ENCODE measurements at regions not wholly inside any gene's neighbourhood (a gene's known extent, or its start where the extent isn't known, plus 50 kb on each side); places are given as distances from the start of the nearest gene placed in this dataset.
"Not testable (repeated sequence)": the region's sequence is repeated elsewhere in the genome, so short reads cannot be mapped to it uniquely, and the experiment has no call there.

DNA sequence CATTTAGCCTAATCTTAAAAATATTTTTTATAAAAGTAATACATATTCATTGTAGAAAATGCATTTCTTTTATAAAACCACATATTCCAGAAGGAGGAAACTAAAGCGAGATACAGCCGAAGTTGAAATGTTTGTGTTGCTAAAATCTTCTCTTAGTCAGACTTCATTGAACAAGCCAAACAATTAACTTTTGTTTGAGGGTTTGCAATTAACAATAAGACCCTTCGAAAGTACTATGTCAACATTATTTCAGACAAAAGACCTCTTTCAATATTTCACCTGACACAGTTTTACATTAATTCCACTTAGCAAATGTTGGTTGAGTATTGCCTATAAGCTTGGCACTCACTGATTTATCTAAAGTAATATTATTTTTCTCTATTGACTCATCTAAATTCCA, 354.0 kb upstream of the ADAMTS5 start:
- DNase-seq (ENCODE audit: low read depth) = no peak
- no peak for TF ChIP-seq MAX (IDR thresholded peaks at IDR 0.05; ENCODE audit: low read depth, low read length)
- TF ChIP-seq, protein P1, sequence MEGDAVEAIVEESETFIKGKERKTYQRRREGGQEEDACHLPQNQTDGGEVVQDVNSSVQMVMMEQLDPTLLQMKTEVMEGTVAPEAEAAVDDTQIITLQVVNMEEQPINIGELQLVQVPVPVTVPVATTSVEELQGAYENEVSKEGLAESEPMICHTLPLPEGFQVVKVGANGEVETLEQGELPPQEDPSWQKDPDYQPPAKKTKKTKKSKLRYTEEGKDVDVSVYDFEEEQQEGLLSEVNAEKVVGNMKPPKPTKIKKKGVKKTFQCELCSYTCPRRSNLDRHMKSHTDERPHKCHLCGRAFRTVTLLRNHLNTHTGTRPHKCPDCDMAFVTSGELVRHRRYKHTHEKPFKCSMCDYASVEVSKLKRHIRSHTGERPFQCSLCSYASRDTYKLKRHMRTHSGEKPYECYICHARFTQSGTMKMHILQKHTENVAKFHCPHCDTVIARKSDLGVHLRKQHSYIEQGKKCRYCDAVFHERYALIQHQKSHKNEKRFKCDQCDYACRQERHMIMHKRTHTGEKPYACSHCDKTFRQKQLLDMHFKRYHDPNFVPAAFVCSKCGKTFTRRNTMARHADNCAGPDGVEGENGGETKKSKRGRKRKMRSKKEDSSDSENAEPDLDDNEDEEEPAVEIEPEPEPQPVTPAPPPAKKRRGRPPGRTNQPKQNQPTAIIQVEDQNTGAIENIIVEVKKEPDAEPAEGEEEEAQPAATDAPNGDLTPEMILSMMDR (IDR thresholded peaks at IDR 0.05; ENCODE audit: low read depth, low read length) = no peak
- no peak for TF ChIP-seq POLR2A (IDR thresholded peaks at IDR 0.05; ENCODE audit: extremely low read depth, insufficient read length)
- no peak for TF ChIP-seq MYC (IDR thresholded peaks at IDR 0.05; ENCODE audit: low read depth, low read length)
- no peak overlapping the region for H3K4me3 ChIP-seq (ENCODE audit: low read depth, low read length)

- not testable (repeated sequence) for DNase-seq (ENCODE audit: low read depth); H3K4me3 ChIP-seq (ENCODE audit: low read depth, low read length)
Measured at GRCh38 chr21:27317601-27318000, 350.7 kb upstream of the ADAMTS5 start.

DNA sequence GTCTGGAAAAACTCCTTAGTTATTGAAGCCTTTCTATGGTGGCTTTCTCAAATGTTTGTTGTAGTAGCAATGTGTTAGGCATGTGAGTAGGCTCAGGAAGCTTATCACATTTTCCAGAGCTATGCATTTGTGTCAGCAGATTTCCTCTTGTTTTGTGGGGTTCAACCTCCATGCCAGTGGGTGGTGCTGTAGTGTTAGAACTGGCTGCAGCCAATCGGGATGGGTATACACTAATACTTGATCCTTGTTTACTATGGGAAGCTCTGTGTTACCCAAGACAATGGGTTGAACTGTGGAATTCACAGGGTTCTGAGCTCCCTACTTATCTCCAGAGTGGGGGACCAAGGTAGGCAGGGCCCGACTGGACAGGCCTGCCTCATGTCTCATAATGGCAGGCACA, 348.5 kb upstream of the ADAMTS5 start:
- no peak overlapping the region for H3K4me3 ChIP-seq (ENCODE audit: low read depth, low read length)
- no peak for DNase-seq (ENCODE audit: low read depth)
- TF ChIP-seq POLR2A (IDR thresholded peaks at IDR 0.05; ENCODE audit: extremely low read depth, insufficient read length) = no peak
- no peak for TF ChIP-seq MYC (IDR thresholded peaks at IDR 0.05; ENCODE audit: low read depth, low read length)
- TF ChIP-seq, protein P1 (IDR thresholded peaks at IDR 0.05; ENCODE audit: low read depth, low read length) = no peak
- no peak for TF ChIP-seq MAX (IDR thresholded peaks at IDR 0.05; ENCODE audit: low read depth, low read length)

GRCh38 chr21:27314131-27314530, 347.2 kb upstream of the ADAMTS5 start:
- DNase-seq (ENCODE audit: low read depth) = no peak
- TF ChIP-seq, protein P1 (IDR thresholded peaks at IDR 0.05; ENCODE audit: low read depth, low read length) = no peak
- TF ChIP-seq MYC (IDR thresholded peaks at IDR 0.05; ENCODE audit: low read depth, low read length) (no peak), POLR2A (IDR thresholded peaks at IDR 0.05; ENCODE audit: extremely low read depth, insufficient read length) (no peak), MAX (IDR thresholded peaks at IDR 0.05; ENCODE audit: low read depth, low read length) (no peak)
- H3K4me3 ChIP-seq (ENCODE audit: low read depth, low read length) = no peak overlapping the region

DNA sequence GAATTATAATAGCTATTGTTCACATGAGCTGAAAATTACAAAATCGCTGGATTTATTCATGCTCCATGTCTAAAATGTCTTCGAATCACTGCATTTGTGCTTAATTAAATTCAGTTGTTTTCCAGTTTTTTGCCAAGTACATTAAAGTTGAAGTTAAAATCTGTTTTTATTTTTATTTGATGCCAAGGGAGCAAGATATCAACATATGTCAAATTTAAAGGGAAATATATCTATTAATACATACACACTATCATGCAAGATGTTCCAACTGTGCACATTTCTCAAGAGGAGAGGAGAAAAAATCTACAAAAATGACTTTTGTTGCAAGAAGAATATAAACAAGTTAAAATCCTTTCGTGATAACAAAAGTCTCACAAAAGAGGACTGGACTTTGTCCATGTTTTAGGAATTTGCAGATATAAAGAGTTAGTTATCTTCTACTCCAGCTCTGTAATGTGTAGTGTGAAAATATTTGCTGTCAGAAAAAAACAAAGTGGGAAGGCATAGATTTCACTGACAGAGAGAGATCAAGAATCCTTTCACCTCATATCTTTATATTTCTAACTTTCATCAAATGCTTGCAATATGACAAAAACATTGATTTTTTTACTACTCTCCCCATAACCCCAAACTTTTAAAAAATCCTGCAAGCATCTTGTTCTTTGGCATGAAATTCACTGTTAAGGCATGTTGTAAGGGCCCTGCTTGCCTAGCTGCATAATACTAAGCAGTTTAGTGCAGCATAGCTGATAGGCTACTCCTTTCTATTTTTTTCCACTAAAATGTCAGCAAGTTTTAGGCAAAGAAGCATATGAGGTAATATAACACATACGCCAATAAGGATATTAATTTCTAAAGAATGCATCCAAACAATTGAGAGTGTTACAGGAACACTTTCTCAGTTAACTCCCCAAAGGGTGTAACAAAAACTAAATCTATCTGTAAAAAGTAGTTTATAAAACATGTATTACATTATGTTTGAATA, 340.2 kb upstream of the ADAMTS5 start:
- H3K4me3 ChIP-seq (ENCODE audit: low read depth, low read length) = no peak overlapping the region
- TF ChIP-seq MAX (IDR thresholded peaks at IDR 0.05; ENCODE audit: low read depth, low read length) (no peak), POLR2A (IDR thresholded peaks at IDR 0.05; ENCODE audit: extremely low read depth, insufficient read length) (no peak), MYC (IDR thresholded peaks at IDR 0.05; ENCODE audit: low read depth, low read length) (no peak)
- TF ChIP-seq, protein P1 (IDR thresholded peaks at IDR 0.05; ENCODE audit: low read depth, low read length) = no peak
- DNase-seq (ENCODE audit: low read depth) = no peak

DNA sequence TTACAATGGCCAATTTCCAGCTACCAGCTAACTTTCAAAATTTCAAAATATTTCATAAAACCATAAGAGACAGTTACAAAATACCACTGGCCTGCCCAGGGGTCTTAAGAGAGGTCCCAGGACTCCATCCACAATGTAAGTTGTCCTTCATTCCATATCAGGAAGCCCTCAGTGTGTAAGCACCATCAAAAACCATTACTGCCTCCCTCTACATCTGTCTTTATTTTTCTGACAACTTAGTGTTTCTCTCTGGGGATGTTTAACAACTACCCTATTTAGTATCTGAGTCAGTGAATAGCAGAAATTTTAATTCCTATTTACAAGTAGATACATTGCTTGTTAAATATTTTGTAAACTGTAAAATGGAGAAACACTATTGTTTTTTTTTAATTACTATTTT, 339.3 kb upstream of the ADAMTS5 start:
- TF ChIP-seq, protein P1 (IDR thresholded peaks at IDR 0.05; ENCODE audit: low read depth, low read length) = no peak
- TF ChIP-seq MAX (IDR thresholded peaks at IDR 0.05; ENCODE audit: low read depth, low read length) (no peak), MYC (IDR thresholded peaks at IDR 0.05; ENCODE audit: low read depth, low read length) (no peak), POLR2A (IDR thresholded peaks at IDR 0.05; ENCODE audit: extremely low read depth, insufficient read length) (no peak)
- no peak overlapping the region for H3K4me3 ChIP-seq (ENCODE audit: low read depth, low read length)
- DNase-seq (ENCODE audit: low read depth) = no peak

Data from NB4 (cell line).